GM19397 (cell line): ENCODE measurements at regions not wholly inside any gene's neighbourhood (a gene's known extent, or its start where the extent isn't known, plus 50 kb on each side); places are given as distances from the start of the nearest gene placed in this dataset.

Experiments
- ATAC-seq: cut with Tn5 transposase; IDR thresholded peaks from one replicate; pipeline ENCODE4 v1.9.1; 2021; ENCODE audit warnings: mild to moderate bottlenecking, moderate library complexity; ENCODE audit not compliant: unreplicated experiment

GRCh38 chr5:5540065-5540464, 117.6 kb downstream of the ICE1 start:
- ATAC-seq = no peak
